Endometrium (tissue), 2 donors: ENCODE measurements at regions not wholly inside any gene's neighbourhood (a gene's known extent, or its start where the extent isn't known, plus 50 kb on each side); places are given as distances from the start of the nearest gene placed in this dataset.

Experiments
- FAIRE-seq: peaks from 2 replicates; lab custom pipeline; 2012; peaks lifted over from hg19 to GRCh38; lab: Jason Lieb, UNC
- donor health status: control.
- donor health status: control.

DNA sequence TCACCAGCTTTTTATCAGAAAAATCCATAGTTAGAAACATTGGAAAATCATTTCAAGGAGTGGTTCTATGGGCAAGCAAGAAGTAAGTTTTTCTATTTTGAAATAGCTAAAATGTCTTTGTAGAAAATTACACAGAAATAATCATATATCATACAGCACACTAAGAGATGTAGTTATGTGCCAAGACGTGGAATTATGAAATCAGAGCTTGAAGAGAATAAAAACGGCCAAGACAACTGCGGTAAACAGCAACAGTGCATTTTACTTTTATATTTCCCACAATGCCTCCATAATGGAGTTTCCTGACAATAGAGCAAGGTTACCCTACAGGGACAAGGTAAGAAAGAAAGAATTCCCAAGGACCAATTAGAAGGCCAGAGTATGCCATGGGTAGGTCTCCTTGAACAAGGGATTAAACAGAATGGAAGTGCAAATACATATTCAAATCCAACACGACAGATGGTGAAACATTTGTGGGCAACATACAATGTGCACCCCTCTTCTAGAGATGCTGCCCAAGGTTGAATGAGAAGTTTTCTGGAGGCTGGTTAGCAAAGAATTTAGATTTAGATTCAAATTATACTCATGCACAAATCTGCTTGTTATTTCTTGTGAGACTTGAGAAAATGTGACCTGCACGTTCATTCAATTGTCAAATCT lies 76.1 kb upstream of the BTG1 start:
- no peak for FAIRE-seq

GRCh38 chr12:92218394-92219077 lies 72.9 kb upstream of the BTG1 start:
- FAIRE-seq, result no peak

DNA sequence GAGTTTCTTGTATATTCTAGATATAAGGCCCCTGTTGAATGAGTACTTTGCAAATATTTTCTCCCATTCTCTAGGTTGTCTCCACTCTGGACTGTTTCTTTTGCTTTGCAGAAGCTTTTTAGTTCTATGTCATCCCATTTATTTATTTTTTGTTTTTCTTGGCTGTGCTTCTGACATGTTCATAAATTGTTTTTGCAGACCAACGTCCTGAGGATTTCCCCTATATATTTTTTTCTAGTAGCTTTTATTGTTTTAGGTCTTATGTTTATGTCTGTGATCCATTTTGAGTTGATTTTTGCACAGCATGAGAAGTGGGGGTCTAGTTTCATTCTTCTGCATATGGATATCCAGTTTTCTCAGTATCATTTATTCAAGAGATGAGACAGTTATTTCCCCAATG lies 70.4 kb upstream of the BTG1 start:
- no peak for FAIRE-seq

DNA sequence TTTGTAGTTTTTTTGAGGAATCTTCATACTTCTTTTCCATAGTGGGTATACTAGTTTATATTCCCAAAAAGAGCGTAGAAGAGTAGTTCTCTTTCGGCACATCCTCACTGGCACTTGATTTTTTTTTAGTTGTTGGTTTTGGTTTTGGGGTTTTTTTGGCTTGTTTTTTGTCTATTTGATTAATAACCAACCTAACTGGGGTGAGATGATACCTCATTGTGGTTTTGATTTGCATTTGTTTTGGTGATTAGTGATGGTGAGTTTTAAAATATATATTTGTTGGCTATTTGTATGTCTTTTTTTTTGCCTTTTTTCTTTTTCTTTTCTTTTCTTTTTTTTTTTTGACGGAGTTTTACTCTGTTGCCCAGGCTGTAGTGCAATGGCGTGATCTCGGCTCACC lies 69.7 kb upstream of the BTG1 start:
- FAIRE-seq, result no peak

GRCh38 chr12:92213166-92213565 lies 67.5 kb upstream of the BTG1 start:
- no peak for FAIRE-seq

GRCh38 chr12:92210071-92210470 lies 64.4 kb upstream of the BTG1 start:
- FAIRE-seq, result no peak

DNA sequence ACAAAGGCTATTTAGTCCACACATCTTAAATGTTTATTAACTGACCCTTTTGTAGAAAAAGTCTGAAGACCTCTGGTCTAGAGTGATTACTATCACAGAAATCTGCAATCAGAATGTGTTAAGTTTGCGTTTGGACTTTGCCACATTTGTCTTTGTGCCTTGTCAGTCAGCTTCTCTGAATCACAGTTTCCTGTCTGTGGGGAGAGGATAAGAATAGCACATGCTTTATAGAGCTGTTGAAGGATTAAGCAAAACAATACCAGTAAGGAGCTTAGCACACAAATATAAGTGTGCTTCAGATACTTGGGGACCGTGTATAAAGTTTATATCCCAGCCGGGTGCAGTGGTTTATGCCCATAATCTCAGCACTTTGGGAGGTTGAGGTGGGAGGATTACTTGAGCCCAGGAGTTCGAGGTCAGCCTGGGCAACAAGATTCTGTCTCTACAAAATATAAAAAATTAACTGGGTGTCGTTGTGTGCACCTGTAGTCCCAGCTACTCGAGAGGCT lies 63.0 kb upstream of the BTG1 start:
- FAIRE-seq, result no peak

DNA sequence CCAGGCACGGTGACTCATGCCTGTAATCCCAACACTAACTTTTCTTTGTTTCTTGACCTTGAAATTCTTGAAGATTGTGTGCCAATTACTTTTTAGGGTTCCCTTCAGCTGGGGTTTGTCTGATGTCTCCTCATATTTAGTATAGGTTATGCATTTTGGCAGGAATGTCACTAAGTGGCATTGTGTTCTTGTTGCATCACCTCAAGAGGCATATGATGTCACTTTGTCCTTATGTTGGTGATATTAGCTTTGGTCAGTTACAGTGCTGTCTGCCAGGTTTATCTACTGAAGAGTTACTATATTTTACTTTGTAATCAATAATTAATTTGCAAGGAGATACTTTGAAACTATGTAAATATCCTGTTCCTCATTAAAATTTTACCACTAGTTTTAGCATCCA lies 61.0 kb upstream of the BTG1 start:
- no peak for FAIRE-seq

DNA sequence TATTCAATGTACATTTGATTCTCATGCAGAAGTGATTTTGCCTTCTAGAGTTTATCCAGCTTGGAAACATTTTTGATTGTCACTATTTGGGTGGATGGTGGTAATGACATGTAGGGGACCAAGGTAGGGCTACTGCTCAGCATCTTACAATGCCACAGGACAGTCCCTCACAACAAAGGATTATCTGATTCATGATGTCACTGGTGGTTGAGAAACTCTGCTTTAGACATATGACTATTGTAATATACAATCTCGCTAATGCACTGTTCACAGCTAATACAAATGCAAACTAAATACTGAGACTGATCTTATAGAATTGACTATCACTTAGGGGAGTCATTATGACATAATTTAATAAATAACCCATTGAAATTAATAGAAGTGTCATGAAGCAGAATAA lies 60.4 kb upstream of the BTG1 start:
- FAIRE-seq, result no peak

DNA sequence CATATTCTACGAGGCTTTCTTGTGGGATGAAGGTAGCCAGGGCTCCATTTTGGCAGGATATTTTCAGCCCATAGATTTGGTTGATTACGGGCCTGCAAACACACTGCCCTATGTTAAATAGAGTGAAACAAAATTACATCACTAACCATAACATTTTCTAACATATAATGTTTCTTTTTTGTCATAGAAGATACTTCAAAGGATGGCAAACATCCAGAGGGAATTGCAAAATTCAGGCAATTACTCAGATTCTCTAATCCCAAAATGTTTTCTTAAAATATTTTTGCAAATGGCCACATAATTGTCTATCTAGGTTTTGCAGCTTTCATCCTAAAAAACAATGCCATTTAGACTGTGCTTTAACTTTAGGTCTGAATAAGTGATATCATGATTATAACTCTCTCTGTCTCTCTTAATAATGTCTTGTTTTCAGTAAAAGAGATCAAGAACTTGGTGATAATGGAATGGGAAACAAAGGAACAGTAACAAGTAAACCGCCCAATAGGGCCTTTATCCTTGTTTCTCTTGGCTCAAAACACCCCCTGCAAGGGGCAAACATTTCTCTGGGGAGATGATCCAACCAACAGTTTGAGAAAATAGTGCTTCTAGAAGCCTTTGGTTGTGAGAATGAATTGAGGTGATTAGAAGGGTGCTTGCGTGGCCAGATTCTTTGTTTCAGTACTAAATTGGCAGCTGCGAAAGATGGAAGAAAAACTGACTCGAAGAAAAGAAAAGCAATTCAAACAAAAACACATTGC lies 54.4 kb upstream of the BTG1 start:
- FAIRE-seq, result no peak

- no peak for FAIRE-seq
Observed at GRCh38 chr12:92197815-92198214, 52.2 kb upstream of the BTG1 start.

DNA sequence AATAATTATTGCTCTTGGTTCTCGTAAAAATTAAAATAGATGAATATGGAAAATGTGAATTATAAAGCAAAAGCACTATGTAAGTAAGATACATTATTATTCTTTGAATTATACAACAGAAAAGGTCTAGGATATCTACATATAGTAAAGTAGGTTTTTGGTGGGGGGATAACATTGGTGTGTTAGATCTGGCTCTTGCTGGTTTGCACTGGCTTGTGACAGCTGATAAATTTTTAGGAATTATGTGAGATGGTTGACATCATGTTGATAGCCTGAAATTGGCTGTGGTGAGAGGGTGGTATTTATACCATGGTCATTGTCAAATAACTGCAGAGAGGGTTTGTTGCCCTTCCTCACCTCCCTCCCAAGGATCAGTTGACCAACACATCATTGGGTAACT lies 50.7 kb upstream of the BTG1 start:
- no peak for FAIRE-seq
